NAMALWA (cell line): ENCODE measurements at regions not wholly inside any gene's neighbourhood (a gene's known extent, or its start where the extent isn't known, plus 50 kb on each side); places are given as distances from the start of the nearest gene placed in this dataset.
"Not testable (repeated sequence)": the region's sequence is repeated elsewhere in the genome, so short reads cannot be mapped to it uniquely, and the experiment has no call there.

Experiments
- DNase-seq: peaks from one replicate; pipeline ENCODE4 v3.0.0-alpha.2; 2015; ENCODE audit warnings: low spot score

GRCh38 chr18:73681912-73682311 lies 465.7 kb downstream of the FBXO15 start:
- DNase-seq: no peak

DNA sequence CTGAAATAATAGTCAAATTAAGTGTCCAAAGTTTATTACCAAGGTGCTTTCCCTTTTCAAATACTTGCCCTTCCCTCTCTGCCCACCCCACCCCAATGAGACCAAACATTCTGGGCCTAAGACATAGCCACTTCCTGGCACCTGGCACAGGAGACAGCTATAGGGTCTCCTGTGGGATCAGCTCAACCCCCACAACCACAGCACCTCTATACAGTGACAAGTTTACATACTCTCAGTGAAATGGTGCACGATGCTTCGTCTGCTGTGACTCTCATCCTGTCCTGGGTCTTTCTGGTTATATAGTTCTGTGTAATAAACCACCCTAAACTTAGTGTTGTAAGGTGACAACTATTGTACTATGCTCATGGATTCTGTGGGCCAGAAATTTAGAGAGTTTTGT lies 466.2 kb downstream of the FBXO15 start:
- no peak for DNase-seq

- DNase-seq: no peak
These were observed 467.5 kb downstream of the FBXO15 start for GRCh38 chr18:73679941-73680712.

DNA sequence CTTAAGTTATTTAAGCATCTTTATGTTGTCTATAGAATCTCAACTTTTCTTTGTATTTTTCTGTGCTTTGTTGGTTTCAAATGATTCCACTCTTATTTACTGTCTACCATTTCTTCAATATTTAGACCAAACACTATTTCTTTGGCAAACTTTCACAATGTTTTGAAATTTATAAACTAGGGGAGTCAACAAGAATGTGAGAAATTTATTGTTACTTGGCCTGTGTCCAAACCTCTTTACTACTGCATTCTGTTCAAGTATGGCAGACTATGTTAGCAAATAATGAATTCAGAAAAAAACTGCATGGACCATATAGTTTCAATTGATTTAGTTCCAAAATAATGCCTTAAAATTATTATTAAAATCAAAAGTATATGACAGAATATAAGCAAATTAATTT lies 470.2 kb downstream of the FBXO15 start:
- no peak for DNase-seq

- DNase-seq: no peak
These were observed 473.3 kb downstream of the FBXO15 start for GRCh38 chr18:73674125-73674865.

GRCh38 chr18:73671480-73671879 lies 476.2 kb downstream of the FBXO15 start:
- DNase-seq: not testable (repeated sequence)

- no peak for DNase-seq
These were observed 477.1 kb downstream of the FBXO15 start for GRCh38 chr18:73670524-73670923.

DNA sequence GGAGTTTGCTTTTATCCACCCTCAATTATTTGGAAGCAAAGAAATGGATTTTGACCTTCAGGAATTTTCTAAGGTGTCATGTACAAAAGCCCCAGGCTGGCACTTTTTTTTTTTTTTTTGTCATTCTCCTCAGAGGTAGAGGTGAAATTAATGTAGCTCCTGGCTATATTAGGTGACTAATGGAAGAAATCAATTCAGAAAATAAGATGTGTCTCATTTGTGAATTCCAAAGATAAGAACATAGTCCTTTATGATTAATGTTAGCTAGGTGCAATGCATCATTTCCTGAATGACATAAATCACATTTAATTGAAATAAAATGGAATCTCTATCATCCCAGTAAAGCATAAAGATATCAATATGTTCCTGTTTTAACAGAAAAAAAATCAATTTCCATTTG lies 477.6 kb downstream of the FBXO15 start:
- no peak for DNase-seq

DNA sequence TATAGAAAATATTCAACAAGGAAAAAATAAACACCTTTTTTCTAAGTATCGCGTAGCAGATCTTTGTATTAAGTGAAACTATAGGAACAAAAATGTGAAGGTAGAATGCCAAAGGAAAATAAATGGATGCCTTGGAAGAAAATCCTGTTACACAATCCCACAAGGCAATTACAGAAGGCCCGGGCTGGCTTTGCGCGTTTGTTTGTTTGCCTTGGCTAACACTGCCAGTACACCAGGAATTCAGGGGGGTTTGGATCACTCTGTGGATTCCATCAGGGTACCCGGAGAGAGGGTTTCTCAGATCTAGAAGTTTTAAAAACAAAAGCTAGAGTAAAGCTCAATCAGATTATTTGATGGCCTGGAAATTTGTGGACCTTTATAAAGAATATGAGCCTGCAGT lies 478.3 kb downstream of the FBXO15 start:
- DNase-seq: no peak

DNA sequence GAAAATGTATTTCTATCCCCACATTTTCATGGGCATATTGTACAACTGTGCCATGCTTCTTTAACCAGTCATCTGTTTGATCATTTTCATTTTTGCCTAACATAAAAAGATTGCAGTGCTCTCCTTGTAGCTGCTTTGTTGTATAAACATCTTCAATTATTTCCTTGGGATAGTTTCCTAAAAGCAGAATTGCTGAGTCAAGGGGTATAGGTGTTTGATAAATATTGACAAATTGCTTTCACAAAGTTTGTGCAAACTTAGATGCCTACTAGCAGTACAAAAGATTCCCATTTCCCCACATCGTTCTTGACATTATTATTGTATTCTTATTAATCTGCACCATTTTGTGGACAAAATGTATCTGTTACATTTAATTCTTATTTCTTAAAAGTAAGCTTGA lies 479.6 kb downstream of the FBXO15 start:
- DNase-seq: no peak

DNA sequence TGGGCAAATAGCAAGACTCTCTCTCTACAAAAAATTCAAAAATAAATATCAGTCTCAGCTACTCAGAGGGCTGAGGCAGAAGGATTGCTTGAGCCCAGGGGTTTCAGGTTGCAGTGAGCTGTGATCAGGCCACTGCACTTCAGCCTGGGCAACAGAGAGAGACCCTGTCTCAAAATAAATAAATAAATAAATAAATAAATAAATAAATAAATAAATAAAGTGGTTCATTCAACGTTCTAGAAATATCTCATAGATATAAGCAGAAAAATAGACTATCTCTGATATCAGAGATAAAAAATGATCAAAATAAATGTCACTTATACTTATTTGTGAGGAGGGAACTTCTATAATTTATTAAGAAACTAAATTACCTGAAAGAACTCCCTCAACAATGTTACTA lies 480.9 kb downstream of the FBXO15 start:
- no peak for DNase-seq

GRCh38 chr18:73664896-73665295 lies 482.7 kb downstream of the FBXO15 start:
- DNase-seq: no peak

DNA sequence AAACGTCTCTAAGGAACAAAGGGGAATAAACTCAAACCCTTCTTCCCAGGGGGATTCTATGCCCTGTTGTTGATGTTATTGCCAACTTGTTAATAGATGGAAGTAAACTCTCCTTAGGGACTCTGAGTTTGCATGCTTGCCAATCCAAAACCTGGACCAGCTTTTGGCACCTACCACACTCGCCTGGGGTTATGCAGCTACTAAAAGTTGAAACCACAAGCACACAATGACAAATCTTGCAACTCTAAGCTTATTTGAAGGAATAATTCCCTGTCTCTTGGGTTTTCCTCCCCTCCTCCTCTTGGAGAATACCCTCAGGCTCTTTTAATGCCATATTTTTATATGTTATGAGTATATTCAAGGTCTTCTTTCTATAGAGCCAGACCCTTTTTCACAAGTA lies 484.1 kb downstream of the FBXO15 start:
- DNase-seq: no peak

DNA sequence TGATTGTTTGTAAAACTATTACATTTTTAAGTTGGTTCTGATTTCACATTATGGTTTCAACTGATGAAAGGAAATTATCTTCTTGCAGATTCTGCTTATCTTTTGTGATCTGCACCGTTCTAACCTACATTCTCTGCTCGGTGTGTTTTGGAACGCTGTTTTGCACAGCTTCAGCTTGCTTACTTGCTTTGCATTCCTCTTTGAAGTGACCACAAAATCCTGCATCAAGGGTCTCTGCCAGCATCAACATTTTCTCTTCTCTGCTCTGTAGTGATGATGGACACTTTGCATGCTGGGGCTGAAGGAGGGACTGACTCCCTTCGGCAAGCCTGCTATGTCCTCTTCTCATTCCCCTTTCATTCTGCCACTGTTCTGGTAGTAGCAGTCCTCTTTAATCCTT lies 485.2 kb downstream of the FBXO15 start:
- no peak for DNase-seq

- no peak for DNase-seq
These were observed 486.4 kb downstream of the FBXO15 start for GRCh38 chr18:73660931-73661856.

- no peak for DNase-seq
These were observed 490.9 kb downstream of the FBXO15 start for GRCh38 chr18:73656691-73657090.

- DNase-seq: no peak
These were observed 493.8 kb downstream of the FBXO15 start for GRCh38 chr18:73653827-73654226.

- DNase-seq: no peak
These were observed 494.4 kb downstream of the FBXO15 start for GRCh38 chr18:73653251-73653650.

DNA sequence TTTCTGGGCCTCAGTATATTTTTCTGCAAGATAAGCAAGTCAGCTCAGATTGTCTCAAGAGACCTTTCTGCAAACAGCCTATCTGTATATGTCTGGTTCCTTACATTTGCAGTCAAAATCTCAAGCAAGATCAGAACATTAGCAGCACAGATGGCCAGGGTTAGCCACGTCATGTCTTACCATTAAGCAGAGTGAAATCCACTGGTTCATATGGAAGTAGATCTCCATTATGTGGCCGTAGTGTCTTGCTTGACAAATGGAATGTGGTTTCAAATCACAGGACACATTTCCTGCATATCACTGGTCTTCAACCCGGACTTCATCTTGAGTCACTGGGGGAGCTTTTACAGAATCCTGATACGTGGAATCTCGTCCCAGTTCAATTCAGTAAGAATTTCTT lies 500.2 kb downstream of the FBXO15 start:
- no peak for DNase-seq

GRCh38 chr18:73646772-73647171 lies 500.9 kb downstream of the FBXO15 start:
- DNase-seq: no peak

GRCh38 chr18:73646196-73646595 lies 501.4 kb downstream of the FBXO15 start:
- no peak for DNase-seq

DNA sequence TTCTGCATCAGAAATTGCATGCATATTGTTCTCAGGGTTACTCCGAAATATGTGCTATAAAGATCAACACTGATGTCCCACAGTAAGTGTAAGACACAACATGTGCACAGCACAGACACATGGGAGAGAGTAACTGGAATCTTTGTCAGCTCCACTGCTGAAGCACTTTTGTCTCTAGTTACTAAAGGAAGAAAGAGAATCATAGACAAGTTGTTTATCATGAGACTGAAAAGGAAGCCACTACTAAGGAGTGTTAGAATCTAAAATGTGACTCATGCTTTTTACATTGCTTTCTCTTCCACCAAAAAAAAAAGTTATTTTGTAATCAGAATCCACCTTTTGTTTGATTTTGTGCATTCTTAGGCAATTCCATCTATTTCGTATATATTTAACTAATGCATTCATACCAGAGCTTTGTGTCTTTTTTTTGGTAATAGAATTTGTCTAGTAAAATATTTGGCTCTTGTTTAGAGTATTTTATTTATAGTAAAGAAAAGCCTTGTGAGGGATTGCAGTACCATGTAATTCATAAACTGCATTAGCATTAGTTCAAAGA lies 502.4 kb downstream of the FBXO15 start:
- DNase-seq: no peak
